ENCODE measurements at regions not wholly inside any gene's neighbourhood (a gene's known extent, or its start where the extent isn't known, plus 50 kb on each side); places are given as distances from the start of the nearest gene placed in this dataset.

DNA sequence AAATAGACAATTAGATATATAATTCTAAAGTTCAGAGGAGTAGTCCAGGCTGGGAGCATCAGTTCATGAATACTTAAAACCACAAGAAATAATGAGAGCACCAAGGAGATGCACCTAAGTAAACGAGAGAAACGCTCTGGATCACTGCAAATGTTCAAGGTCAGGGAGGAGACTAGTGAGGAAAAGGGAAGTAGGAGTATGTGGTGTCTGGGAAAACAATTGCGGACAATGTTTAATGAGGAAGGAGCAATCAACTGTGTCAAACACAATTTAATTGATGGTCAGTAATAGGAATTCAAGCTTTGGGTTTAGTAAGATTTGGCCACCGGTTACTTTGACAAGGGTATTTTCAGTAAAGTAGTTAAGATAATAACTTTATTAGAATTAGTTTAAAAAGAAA lies 652.2 kb downstream of the DACH1 start:
- no peak for TF ChIP-seq CTCF (conservative IDR thresholded peaks at IDR 0.05; ENCODE audit: low read length)
- no peak for TF ChIP-seq EZH2phosphoT487 (IDR thresholded peaks at IDR 0.05; ENCODE audit: borderline replicate concordance)

All from Loucy (cell line).